ENCODE measurements at regions not wholly inside any gene's neighbourhood (a gene's known extent, or its start where the extent isn't known, plus 50 kb on each side); places are given as distances from the start of the nearest gene placed in this dataset.

DNA sequence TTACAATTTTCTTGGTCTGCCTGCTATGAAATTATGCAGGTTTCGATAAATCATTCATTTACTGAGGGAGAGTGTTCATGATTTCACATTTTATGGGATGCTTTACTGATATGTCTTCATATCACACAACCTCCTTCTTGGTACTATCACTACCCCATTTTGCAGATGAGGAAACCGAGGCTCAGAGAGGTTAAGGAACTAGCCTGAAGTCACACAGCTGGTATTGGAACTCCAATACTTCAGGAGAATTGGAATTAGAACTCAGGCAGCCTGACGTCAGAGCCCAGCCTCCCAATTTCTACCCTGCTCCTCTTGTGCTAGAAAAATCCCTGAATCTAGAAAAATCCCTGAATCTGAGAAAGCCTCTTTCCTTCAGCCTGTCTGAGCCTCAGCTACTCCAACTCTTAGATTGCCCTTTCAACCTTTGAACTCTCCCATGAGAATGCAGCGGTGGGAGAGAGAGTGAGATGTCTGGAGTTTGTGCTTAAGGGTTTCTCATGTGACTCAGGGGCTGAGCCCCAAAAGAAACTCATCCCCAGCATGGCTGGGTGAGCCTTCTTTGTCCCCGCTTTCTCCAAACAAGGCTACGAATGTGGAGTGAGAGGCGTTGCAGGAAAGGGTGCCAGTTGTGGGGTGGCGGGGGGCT is 50.8 kb upstream of the IFNLR1 start:
- no peak overlapping the region for H3K4me2 ChIP-seq (ENCODE audit: low read depth, low read length)
- TF ChIP-seq MAZ (IDR thresholded peaks at IDR 0.05; ENCODE audit: borderline replicate concordance, low read depth, low read length) = no peak
- TF ChIP-seq BHLHE40 (IDR thresholded peaks at IDR 0.05; ENCODE audit: low read depth, low read length) = no peak
- no peak for TF ChIP-seq RCOR1 (IDR thresholded peaks at IDR 0.05; ENCODE audit: insufficient replicate concordance, low read length)
- no peak for TF ChIP-seq CEBPB (IDR thresholded peaks at IDR 0.05; ENCODE audit: low read depth, low read length)
- TF ChIP-seq MAFK (IDR thresholded peaks at IDR 0.05; ENCODE audit: low read depth, low read length) = no peak
- TF ChIP-seq, protein P1, sequence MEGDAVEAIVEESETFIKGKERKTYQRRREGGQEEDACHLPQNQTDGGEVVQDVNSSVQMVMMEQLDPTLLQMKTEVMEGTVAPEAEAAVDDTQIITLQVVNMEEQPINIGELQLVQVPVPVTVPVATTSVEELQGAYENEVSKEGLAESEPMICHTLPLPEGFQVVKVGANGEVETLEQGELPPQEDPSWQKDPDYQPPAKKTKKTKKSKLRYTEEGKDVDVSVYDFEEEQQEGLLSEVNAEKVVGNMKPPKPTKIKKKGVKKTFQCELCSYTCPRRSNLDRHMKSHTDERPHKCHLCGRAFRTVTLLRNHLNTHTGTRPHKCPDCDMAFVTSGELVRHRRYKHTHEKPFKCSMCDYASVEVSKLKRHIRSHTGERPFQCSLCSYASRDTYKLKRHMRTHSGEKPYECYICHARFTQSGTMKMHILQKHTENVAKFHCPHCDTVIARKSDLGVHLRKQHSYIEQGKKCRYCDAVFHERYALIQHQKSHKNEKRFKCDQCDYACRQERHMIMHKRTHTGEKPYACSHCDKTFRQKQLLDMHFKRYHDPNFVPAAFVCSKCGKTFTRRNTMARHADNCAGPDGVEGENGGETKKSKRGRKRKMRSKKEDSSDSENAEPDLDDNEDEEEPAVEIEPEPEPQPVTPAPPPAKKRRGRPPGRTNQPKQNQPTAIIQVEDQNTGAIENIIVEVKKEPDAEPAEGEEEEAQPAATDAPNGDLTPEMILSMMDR (conservative IDR thresholded peaks at IDR 0.05; ENCODE audit: low read depth, low read length) = no peak
- no peak for TF ChIP-seq FOS (IDR thresholded peaks at IDR 0.05; ENCODE audit: low read depth, low read length)
- TF ChIP-seq MXI1 (IDR thresholded peaks at IDR 0.05; ENCODE audit: borderline replicate concordance, low read depth, low read length) = no peak
- TF ChIP-seq, protein P2, sequence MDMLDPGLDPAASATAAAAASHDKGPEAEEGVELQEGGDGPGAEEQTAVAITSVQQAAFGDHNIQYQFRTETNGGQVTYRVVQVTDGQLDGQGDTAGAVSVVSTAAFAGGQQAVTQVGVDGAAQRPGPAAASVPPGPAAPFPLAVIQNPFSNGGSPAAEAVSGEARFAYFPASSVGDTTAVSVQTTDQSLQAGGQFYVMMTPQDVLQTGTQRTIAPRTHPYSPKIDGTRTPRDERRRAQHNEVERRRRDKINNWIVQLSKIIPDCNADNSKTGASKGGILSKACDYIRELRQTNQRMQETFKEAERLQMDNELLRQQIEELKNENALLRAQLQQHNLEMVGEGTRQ (IDR thresholded peaks at IDR 0.05; ENCODE audit: low read depth, low read length) = no peak
- TF ChIP-seq CHD1 (IDR thresholded peaks at IDR 0.05; ENCODE audit: low read depth, low read length) = no peak
- TF ChIP-seq SMC3 (IDR thresholded peaks at IDR 0.05; ENCODE audit: low read depth, low read length) = no peak
- TF ChIP-seq, protein P3, sequence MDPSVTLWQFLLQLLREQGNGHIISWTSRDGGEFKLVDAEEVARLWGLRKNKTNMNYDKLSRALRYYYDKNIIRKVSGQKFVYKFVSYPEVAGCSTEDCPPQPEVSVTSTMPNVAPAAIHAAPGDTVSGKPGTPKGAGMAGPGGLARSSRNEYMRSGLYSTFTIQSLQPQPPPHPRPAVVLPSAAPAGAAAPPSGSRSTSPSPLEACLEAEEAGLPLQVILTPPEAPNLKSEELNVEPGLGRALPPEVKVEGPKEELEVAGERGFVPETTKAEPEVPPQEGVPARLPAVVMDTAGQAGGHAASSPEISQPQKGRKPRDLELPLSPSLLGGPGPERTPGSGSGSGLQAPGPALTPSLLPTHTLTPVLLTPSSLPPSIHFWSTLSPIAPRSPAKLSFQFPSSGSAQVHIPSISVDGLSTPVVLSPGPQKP (IDR thresholded peaks at IDR 0.05; ENCODE audit: borderline replicate concordance, low read depth, low read length) = no peak
- no peak for TF ChIP-seq RFX5 (IDR thresholded peaks at IDR 0.05; ENCODE audit: low read depth, low read length)
- no peak for TF ChIP-seq POLR2A (IDR thresholded peaks at IDR 0.05; ENCODE audit: low read depth, low read length)
- TF ChIP-seq RAD21 (IDR thresholded peaks at IDR 0.05; ENCODE audit: low read length) = no peak
- H3K36me3 ChIP-seq (ENCODE audit: control insufficient read depth, insufficient read depth, low read length) = no peaks in the 10 kb centered on the region
- ATAC-seq (ENCODE audit: low read depth) (no peak), DNase-seq (no peak)
- H3K4ac ChIP-seq (ENCODE audit: low read depth, low read length) = no peak overlapping the region
- H2BK120ac ChIP-seq (ENCODE audit: low read depth, low read length) = no peak overlapping the region
- no peak overlapping the region for H2BK15ac ChIP-seq (ENCODE audit: low read depth, low read length)
- H3K79me1 ChIP-seq (ENCODE audit: low read depth in 1 of 2, low read length in 2 of 2) = no peaks in the 10 kb centered on the region
- no CpG with 5 or more reads among the region's 8 CpGs for WGBS, 2 experiments (ENCODE audit: extremely low coverage in 2 of 2, insufficient read length in 1 of 2)
- no peak overlapping the region for H3K14ac ChIP-seq (replicated peaks; ENCODE audit: low read depth, low read length)
- H3K27ac ChIP-seq (ENCODE audit: insufficient read depth, low read length) = no peak overlapping the region
- H3K9ac ChIP-seq (ENCODE audit: low read depth, low read length) = no peak overlapping the region
- H3K9me3 ChIP-seq (ENCODE audit: control insufficient read depth, insufficient read depth, low read length) = no peaks in the 10 kb centered on the region; the same call in 1 of the 2 replicates
- no TSS peak for BruUV-seq (replicated peaks)
- no peak overlapping the region for H3K23ac ChIP-seq (ENCODE audit: low read depth, low read length)
- no peak overlapping the region for H4K8ac ChIP-seq (ENCODE audit: low read depth in 2 of 2, low read length in 2 of 2)
- peaks cover 7% of the 10 kb centered on the region; the same call in 1 of the 2 replicates for H3K9me1 ChIP-seq (ENCODE audit: insufficient read depth, low read length)
- POLR2A ChIA-PET (ENCODE audit: unreplicated experiment) = no interaction called here
- dilution Hi-C loops (cut with HindIII; ENCODE audit: low sequenced_read_pairs, unreplicated experiment) (no loop called here), intact Hi-C loops (cut with micrococcal nuclease) (no loop called here), in situ Hi-C loops (cut with MboI; ENCODE audit: low sequenced_read_pairs) (no loop called here)
- no peak overlapping the region for H2BK20ac ChIP-seq (ENCODE audit: low read depth, low read length)
- H3K18ac ChIP-seq (ENCODE audit: low read depth, low read length) = no peak overlapping the region
- H3K56ac ChIP-seq (ENCODE audit: extremely low read depth, insufficient read depth, low read length) = no peak overlapping the region
- CTCF ChIA-PET = interaction anchor here (1.0 kb wide), 1 partner anchor 154 kb away, joined by 4 read pairs; no protein-coding TSS in a partner anchor
- H2AK5ac ChIP-seq (ENCODE audit: low read depth, low read length) = no peak overlapping the region
- H4K20me1 ChIP-seq (ENCODE audit: insufficient read depth, low read length) = no peaks in the 10 kb centered on the region
- no peak overlapping the region for H4K5ac ChIP-seq (ENCODE audit: low read depth, low read length)
- H3K4me1 ChIP-seq (ENCODE audit: control insufficient read depth, insufficient read depth, low read length) = peaks cover 2% of the 10 kb centered on the region; the same call in 1 of the 2 replicates
- no peak overlapping the region for H3K4me3 ChIP-seq (ENCODE audit: insufficient read depth, low read depth, low read length)
- peaks cover 11% of the 10 kb centered on the region for H3K27me3 ChIP-seq (ENCODE audit: control insufficient read depth, insufficient read depth, low read length)
- no peak overlapping the region for H2AK9ac ChIP-seq (replicated peaks; ENCODE audit: low read depth, low read length, poor library complexity)
- no peak overlapping the region for H4K91ac ChIP-seq (ENCODE audit: insufficient read depth, low read depth, low read length)
- no peak overlapping the region for H2BK5ac ChIP-seq (ENCODE audit: low read depth, low read length, poor library complexity, severe bottlenecking)
- H2AFZ ChIP-seq (replicated peaks; ENCODE audit: low read length, poor library complexity) = no peak overlapping the region
